Ishikawa (cell line): ENCODE measurements at regions not wholly inside any gene's neighbourhood (a gene's known extent, or its start where the extent isn't known, plus 50 kb on each side); places are given as distances from the start of the nearest gene placed in this dataset.

ENCODE experiments used
- CEBPB ChIP-seq: IDR thresholded peaks from 2 replicates; pipeline ENCODE4 v1.6.1; 2012
- EP300 ChIP-seq: IDR thresholded peaks from 2 replicates; pipeline ENCODE4 v1.6.1; 2012; ENCODE audit warnings: borderline replicate concordance

DNA sequence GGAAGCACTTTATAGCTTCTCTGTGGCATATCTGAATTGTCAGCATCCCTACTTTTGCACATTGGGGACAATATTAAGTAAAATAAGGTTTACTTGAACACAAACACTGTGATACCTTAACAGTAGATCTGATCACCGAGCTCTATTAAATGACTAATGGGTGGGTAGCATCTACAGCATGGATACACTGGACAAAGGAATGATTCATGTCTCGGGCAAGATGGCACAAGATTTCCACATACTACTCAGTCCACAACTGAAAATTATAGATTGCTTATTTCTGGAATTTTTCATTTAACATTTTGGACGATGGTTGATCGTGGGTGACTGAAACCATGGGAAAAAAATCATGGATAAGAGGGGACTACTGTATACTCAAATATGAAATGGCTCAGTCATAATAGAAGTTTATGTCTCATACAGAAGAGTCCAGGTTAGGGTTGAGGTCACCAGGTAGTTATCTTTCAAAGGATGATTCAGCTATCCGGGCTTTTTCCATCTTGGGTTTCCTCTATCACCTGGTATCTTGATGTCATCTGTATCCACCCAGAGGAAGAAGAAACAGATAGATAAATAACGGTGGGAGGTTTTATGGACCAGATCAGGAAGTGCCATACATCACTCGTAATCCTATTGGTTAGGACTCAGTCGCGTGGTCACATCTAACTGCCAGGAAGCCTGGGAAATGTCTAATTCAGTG lies 320.0 kb upstream of the RARB start:
- TF ChIP-seq EP300: no peak
- TF ChIP-seq CEBPB: no peak
